ENCODE measurements at regions not wholly inside any gene's neighbourhood (a gene's known extent, or its start where the extent isn't known, plus 50 kb on each side); places are given as distances from the start of the nearest gene placed in this dataset.
"Not testable (repeated sequence)": the region's sequence is repeated elsewhere in the genome, so short reads cannot be mapped to it uniquely, and the experiment has no call there.

GRCh38 chr16:75837681-75838080 lies 111.4 kb upstream of the CPHXL start:
- DNase-seq: no peak

DNA sequence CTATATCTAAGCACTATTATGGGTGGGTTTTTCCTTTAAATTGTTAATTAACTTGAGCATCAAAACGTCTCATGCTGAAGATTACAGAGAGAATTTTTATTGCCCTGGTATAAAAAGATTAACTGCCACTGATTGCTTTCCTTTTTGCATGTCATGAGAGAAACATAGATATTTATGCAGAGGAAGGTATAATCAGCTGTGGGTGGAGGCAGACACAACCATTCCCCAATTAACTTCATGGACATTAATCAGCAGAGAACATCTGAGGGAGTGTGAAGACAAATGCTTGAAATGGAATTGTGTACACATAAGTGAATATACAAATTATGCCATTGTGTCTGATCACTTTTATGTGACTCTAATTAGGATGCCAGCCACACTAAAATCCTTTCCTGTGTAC lies 115.2 kb upstream of the CPHXL start:
- DNase-seq: no peak

- no peak for DNase-seq
These were observed 120.9 kb upstream of the CPHXL start for GRCh38 chr16:75847172-75847571.

GRCh38 chr16:75854152-75854551 lies 127.9 kb upstream of the CPHXL start:
- no peak for DNase-seq

- DNase-seq: no peak
These were observed 134.2 kb upstream of the CPHXL start for GRCh38 chr16:75860326-75861053.

- no peak for DNase-seq
These were observed 135.2 kb upstream of the CPHXL start for GRCh38 chr16:75861311-75862097.

- no peak for DNase-seq
These were observed 135.8 kb upstream of the CPHXL start for GRCh38 chr16:75862098-75862386.

DNA sequence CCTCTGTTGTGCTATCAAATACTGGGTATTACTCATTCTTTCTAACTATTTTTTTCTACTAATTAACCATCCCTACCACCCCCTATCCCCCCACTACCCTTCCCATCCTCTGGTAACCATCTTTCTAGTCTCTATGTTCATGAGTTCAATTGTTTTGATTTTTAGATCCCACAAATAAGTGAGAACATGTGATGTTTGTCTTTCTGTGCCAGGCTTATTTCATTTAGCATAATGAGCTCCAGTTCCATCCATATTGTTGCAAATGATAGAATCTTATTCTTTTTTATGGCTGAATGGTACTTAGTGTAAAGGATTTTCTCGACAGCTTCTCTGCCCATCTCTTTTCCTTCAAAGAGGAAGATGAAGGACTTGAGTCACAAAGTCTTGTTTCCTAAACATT lies 138.0 kb upstream of the CPHXL start:
- no peak for DNase-seq

DNA sequence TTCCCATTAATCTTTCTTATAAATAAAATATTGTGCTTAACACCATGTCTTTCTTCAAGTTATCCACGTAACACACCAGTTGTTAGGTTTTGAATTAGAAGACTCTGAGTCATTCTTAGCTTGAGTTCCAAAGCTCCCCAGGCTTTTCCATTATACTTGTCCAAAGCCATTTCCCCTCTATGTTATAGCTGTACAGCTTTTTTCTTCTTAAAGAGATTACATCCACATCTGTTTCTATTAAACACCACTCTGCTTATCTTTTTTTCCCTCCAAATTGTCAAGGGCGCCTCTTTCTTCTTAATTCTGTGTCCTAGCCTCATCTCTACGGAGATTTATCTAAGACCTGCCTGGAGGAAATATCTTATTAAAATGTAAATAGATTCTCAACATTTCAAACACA lies 139.4 kb upstream of the CPHXL start:
- no peak for DNase-seq

- DNase-seq: no peak
These were observed 142.6 kb upstream of the CPHXL start for GRCh38 chr16:75868636-75869632.

GRCh38 chr16:75881280-75881679 lies 155.0 kb upstream of the CPHXL start:
- DNase-seq: not testable (repeated sequence)

GRCh38 chr16:75899163-75899562 lies 172.9 kb upstream of the CPHXL start:
- no peak for DNase-seq

- DNase-seq: no peak
These were observed 182.2 kb upstream of the CPHXL start for GRCh38 chr16:75908331-75909117.

GRCh38 chr16:75909746-75910145 lies 183.5 kb upstream of the CPHXL start:
- DNase-seq: no peak

GRCh38 chr16:75911896-75912295 lies 185.6 kb upstream of the CPHXL start:
- no peak for DNase-seq

DNA sequence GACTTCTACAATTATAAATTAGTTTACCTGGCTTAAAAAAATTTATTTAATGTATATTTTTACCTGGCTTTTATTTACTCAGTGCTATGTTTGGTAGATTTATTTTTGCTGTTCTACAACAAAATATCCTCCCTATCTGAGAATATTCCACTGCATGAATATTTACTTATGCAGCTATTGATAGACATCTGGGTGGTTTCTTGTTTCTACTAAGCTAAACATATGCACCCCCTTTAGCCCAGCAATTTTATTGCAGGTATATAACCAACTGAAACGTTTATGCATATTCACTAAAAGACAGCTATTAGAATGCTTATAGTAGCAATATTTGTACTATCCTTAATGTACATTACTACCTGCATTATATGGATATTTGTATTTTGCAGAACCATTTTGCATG lies 187.7 kb upstream of the CPHXL start:
- DNase-seq: no peak

DNA sequence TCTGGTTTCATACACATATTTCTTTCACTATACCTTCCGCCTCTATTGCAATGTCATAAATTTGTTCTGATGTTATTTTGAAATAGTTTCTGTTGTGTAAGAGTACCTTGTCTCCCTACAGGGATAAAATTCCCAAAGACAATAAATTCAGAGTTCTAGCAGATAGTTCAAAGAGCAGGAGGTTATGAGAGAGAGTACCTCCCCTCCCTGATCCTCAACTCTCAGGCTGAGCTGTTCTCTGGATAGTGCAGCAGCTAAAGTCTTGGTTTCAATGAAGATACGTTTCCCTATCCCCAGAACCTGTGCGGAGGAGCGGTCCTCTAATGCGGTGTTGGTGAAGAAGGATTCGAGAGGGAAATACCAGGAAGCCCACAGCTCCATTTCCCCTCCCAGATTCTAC lies 190.2 kb upstream of the CPHXL start:
- DNase-seq: no peak

- no peak for DNase-seq
These were observed 191.8 kb upstream of the CPHXL start for GRCh38 chr16:75918109-75918508.

GRCh38 chr16:75919664-75920063 lies 193.4 kb upstream of the CPHXL start:
- no peak for DNase-seq

DNA sequence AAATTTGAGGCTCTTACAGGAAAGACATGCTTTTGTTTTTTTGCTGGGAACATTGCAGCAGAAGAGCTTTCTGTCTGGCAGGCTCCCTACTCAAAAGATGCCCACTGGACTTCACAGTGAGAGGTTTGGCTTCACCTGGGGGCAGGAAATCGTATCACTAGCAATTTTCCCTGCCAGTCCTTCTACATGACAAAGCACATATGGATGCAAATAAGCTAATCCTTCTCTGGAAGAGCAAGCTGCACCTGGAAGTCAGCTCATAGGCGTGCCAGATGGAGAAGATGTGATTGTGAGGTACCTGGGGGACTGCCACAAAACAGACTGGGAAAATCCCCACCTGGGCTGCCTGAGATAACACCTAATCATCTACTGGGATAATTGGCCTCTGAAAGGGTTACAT lies 195.0 kb upstream of the CPHXL start:
- no peak for DNase-seq

DNA sequence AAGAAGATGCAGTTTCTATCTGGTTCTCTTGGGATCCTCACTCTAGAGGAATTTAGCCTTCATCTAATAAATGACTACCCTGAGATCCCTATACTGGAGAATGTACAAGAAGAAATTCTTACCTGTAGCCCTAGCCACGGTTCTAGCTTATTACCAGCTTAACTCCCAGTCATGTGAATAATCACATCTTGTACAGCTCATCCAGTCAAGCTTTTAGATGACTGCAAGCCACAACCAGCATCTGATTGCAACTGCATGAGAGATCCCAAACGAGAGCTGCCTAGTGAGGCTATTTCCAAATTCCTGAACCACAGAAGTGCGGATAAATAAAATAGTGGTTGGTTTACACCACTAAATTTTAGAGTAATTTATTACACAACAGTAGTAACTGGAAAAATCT lies 196.0 kb upstream of the CPHXL start:
- DNase-seq: no peak

DNA sequence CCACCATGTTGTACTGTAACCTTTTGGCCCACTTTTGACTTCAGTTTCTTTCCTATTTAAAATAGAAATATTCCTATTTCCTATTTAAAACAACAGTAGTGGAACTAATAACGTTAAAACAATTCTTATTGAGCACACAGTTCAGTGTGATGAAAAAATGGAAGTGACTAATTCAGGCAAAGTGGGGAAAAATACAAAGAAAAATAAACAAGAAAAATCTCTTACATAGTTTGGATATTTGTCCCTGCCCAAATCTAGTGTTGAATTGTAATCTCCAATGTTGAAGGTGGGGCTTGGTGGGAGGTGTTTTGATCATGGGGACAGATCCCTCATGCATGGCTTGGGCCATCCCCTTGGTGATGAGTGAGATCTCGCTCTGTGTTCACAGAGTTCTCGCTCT lies 198.1 kb upstream of the CPHXL start:
- no peak for DNase-seq

GRCh38 chr16:75927810-75928209 lies 201.5 kb upstream of the CPHXL start:
- DNase-seq: no peak

All from SIG-M5 (cell line).